ENCODE measurements at regions not wholly inside any gene's neighbourhood (a gene's known extent, or its start where the extent isn't known, plus 50 kb on each side); places are given as distances from the start of the nearest gene placed in this dataset.

GRCh38 chr2:195322324-195322723, 334.7 kb upstream of the SLC39A10 start:
- TF ChIP-seq, protein P1, sequence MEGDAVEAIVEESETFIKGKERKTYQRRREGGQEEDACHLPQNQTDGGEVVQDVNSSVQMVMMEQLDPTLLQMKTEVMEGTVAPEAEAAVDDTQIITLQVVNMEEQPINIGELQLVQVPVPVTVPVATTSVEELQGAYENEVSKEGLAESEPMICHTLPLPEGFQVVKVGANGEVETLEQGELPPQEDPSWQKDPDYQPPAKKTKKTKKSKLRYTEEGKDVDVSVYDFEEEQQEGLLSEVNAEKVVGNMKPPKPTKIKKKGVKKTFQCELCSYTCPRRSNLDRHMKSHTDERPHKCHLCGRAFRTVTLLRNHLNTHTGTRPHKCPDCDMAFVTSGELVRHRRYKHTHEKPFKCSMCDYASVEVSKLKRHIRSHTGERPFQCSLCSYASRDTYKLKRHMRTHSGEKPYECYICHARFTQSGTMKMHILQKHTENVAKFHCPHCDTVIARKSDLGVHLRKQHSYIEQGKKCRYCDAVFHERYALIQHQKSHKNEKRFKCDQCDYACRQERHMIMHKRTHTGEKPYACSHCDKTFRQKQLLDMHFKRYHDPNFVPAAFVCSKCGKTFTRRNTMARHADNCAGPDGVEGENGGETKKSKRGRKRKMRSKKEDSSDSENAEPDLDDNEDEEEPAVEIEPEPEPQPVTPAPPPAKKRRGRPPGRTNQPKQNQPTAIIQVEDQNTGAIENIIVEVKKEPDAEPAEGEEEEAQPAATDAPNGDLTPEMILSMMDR (IDR thresholded peaks at IDR 0.05; ENCODE audit: poor library complexity), result no peak
- no peak for TF ChIP-seq EZH2phosphoT487 (IDR thresholded peaks at IDR 0.05; ENCODE audit: low read depth, severe bottlenecking, unreplicated experiment)

All from hepatocyte (in vitro differentiated cells).